Sigmoid colon (tissue), 4 donors: ENCODE measurements at regions not wholly inside any gene's neighbourhood (a gene's known extent, or its start where the extent isn't known, plus 50 kb on each side); places are given as distances from the start of the nearest gene placed in this dataset.

Source experiments
- CTCF ChIP-seq, 4 experiments: fragments of 450-650 bp in 3 of 4; fragments of 200-600 bp in 1 of 4; IDR thresholded peaks; one replicate each; pipeline ENCODE4 v1.5.1; 2016 to 2019; ENCODE audit warnings: antibody characterized with exemption in 4 of 4, mild to moderate bottlenecking in 3 of 4, moderate library complexity in 2 of 4
- EP300 ChIP-seq, 4 donors: sonication (generic); formaldehyde crosslinking; IDR thresholded peaks; one replicate each; pipeline ENCODE4 v1.6.1; 2017; ENCODE audit warnings: antibody characterized with exemption in 4 of 4
- POLR2A ChIP-seq, 2 donors: fragments of 450-650 bp; IDR thresholded peaks; one replicate each; pipeline ENCODE4 v1.6.1; 2016; ENCODE audit warnings: antibody characterized with exemption in 2 of 2, mild to moderate bottlenecking in 2 of 2, moderate library complexity in 2 of 2

GRCh38 chr15:54687628-54688027 is 509.1 kb downstream of the RSL24D1 start:
- TF ChIP-seq CTCF (IDR thresholded peaks at IDR 0.05): no peak
- TF ChIP-seq POLR2A (IDR thresholded peaks at IDR 0.05): no peak
- no peak for TF ChIP-seq EP300 (IDR thresholded peaks at IDR 0.05)
